ENCODE measurements at regions not wholly inside any gene's neighbourhood (a gene's known extent, or its start where the extent isn't known, plus 50 kb on each side); places are given as distances from the start of the nearest gene placed in this dataset.

DNA sequence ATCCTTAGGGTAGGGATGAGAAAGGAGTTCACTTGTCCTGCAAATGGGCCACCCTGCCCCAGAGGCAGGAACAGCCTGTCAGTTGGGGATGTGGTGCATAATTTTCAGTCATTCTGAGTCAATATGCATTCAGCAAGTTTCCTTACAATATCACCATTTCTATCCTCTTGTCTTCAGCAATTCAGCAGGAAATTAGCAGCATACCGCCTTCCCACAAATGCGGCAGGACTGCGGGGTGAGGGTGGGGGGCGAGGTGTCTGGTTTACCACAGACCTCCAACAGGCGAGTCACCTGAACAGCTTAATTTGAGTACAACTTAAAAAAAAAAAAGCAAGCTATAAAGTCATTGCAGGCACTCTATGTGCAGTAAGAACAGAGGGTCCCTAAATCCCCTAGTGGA lies 126.8 kb downstream of the MAP3K7 start:
- TF ChIP-seq CTCF (IDR thresholded peaks at IDR 0.05) (no peak), POLR2A (IDR thresholded peaks at IDR 0.05) (no peak)

Measured in uterus (tissue), 2 donors.